Left lung (tissue), 4 donors: ENCODE measurements at regions not wholly inside any gene's neighbourhood (a gene's known extent, or its start where the extent isn't known, plus 50 kb on each side); places are given as distances from the start of the nearest gene placed in this dataset.
"Not testable (repeated sequence)": the region's sequence is repeated elsewhere in the genome, so short reads cannot be mapped to it uniquely, and the experiment has no call there.

Experiments used
- ATAC-seq: fragments of 200-7000 bp; cut with Tn5 transposase; one replicate; pipeline ENCODE4 v1.9.1; 2020; ENCODE audit warnings: moderate library complexity
- DNase-seq, 4 donors: peaks; one replicate each; pipeline ENCODE4 v3.0.0-alpha.2; 2013 to 2020
- H3K27ac ChIP-seq, 2 donors: fragments of 200-600 bp; sonication (generic) in 1 of 2; one replicate each; pipeline versions ENCODE4 v1.5.0 to v1.8.0; 2020 to 2021
- H3K27me3 ChIP-seq, 2 donors: fragments of 200-600 bp; sonication (generic) in 1 of 2; one replicate each; pipeline versions ENCODE4 v1.5.0 to v1.8.0; 2020 to 2021
- H3K36me3 ChIP-seq, 2 donors: fragments of 200-600 bp; sonication (generic) in 1 of 2; one replicate each; pipeline versions ENCODE4 v1.5.0 to v1.8.0; 2020 to 2021
- H3K4me1 ChIP-seq, 2 donors: fragments of 200-600 bp; one replicate each; pipeline ENCODE4 v1.8.0; 2021
- H3K4me3 ChIP-seq, 2 donors: fragments of 200-600 bp; sonication (generic) in 1 of 2; one replicate each; pipeline versions ENCODE4 v1.5.0 to v1.8.0; 2020 to 2021; ENCODE audit warnings: mild to moderate bottlenecking in 1 of 2
- H3K9me3 ChIP-seq, 2 donors: fragments of 200-600 bp; sonication (generic) in 1 of 2; one replicate each; pipeline versions ENCODE4 v1.5.0 to v1.8.0; 2020 to 2021
- CTCF ChIP-seq, 2 donors: fragments of 200-600 bp; sonication (generic) in 1 of 2; IDR thresholded peaks; one replicate each; pipeline versions ENCODE4 v1.5.0 to v1.8.0; 2021; ENCODE audit warnings: antibody characterized with exemption in 2 of 2
- intact Hi-C, 2 donors: fragments of 100-400 bp; cut with DNase I; formaldehyde crosslinking; loops; one replicate each; pipeline versions ENCODE4 v1.11.2 to v1.14.2; 2022
- donor health status: DM: no; HTN: yes; CAD: no.
- donor health status: DM: no; HTN: no; CAD: no.

- H3K36me3 ChIP-seq: no peaks in the 10 kb centered on the region
- no peak for ATAC-seq
- no peak for DNase-seq
- H3K9me3 ChIP-seq: no peaks in the 10 kb centered on the region
- H3K4me1 ChIP-seq: no peaks in the 10 kb centered on the region
- intact Hi-C loops: no loop called here
- TF ChIP-seq CTCF (IDR thresholded peaks at IDR 0.05): no peak
- no peaks in the 10 kb centered on the region for H3K27me3 ChIP-seq
- H3K4me3 ChIP-seq: no peak overlapping the region
- H3K27ac ChIP-seq: no peak overlapping the region
Measured at GRCh38 chr2:207438414-207439126, 91.2 kb upstream of the CREB1 start.

- intact Hi-C loops, H3K9me3 ChIP-seq, H3K27ac ChIP-seq, ATAC-seq, DNase-seq, H3K4me3 ChIP-seq, H3K27me3 ChIP-seq, H3K36me3 ChIP-seq, H3K4me1 ChIP-seq: not testable (repeated sequence)
Measured at GRCh38 chr2:207439881-207440280, 89.9 kb upstream of the CREB1 start.

GRCh38 chr2:207444756-207445155, 85.0 kb upstream of the CREB1 start:
- Histone ChIP-seq H3K4me3 (no peak overlapping the region), H3K27me3 (no peaks in the 10 kb centered on the region), H3K27ac (no peak overlapping the region), H3K36me3 (no peaks in the 10 kb centered on the region), H3K9me3 (no peaks in the 10 kb centered on the region), H3K4me1 (no peaks in the 10 kb centered on the region)
- no peak for DNase-seq
- ATAC-seq: no peak
- intact Hi-C loops: no loop called here
- TF ChIP-seq CTCF (IDR thresholded peaks at IDR 0.05): no peak

- intact Hi-C loops: no loop called here
- no peak for ATAC-seq
- H3K27me3 ChIP-seq: no peaks in the 10 kb centered on the region
- H3K27ac ChIP-seq: no peak overlapping the region
- no peaks in the 10 kb centered on the region for H3K36me3 ChIP-seq
- TF ChIP-seq CTCF (IDR thresholded peaks at IDR 0.05): no peak
- no peak for DNase-seq
- H3K9me3 ChIP-seq: no peaks in the 10 kb centered on the region
- no peak overlapping the region for H3K4me3 ChIP-seq
- H3K4me1 ChIP-seq: no peaks in the 10 kb centered on the region
Measured at GRCh38 chr2:207446653-207447052, 83.1 kb upstream of the CREB1 start.

GRCh38 chr2:207448006-207448405, 81.8 kb upstream of the CREB1 start:
- DNase-seq: no peak
- Histone ChIP-seq H3K9me3 (no peaks in the 10 kb centered on the region), H3K27me3 (no peaks in the 10 kb centered on the region), H3K27ac (no peak overlapping the region), H3K36me3 (no peaks in the 10 kb centered on the region), H3K4me3 (no peak overlapping the region), H3K4me1 (no peaks in the 10 kb centered on the region)
- TF ChIP-seq CTCF (IDR thresholded peaks at IDR 0.05): no peak
- no peak for ATAC-seq
- intact Hi-C loops: no loop called here

- Histone ChIP-seq H3K4me3 (no peak overlapping the region), H3K27me3 (no peaks in the 10 kb centered on the region), H3K36me3 (no peaks in the 10 kb centered on the region), H3K4me1 (no peaks in the 10 kb centered on the region), H3K9me3 (no peaks in the 10 kb centered on the region), H3K27ac (no peak overlapping the region)
- no peak for TF ChIP-seq CTCF (IDR thresholded peaks at IDR 0.05)
- intact Hi-C loops: no loop called here
- no peak for DNase-seq
- ATAC-seq: no peak
Measured at GRCh38 chr2:207449642-207450165, 80.1 kb upstream of the CREB1 start.
